ENCODE measurements at regions not wholly inside any gene's neighbourhood (a gene's known extent, or its start where the extent isn't known, plus 50 kb on each side); places are given as distances from the start of the nearest gene placed in this dataset.
"Not testable (repeated sequence)": the region's sequence is repeated elsewhere in the genome, so short reads cannot be mapped to it uniquely, and the experiment has no call there.

DNA sequence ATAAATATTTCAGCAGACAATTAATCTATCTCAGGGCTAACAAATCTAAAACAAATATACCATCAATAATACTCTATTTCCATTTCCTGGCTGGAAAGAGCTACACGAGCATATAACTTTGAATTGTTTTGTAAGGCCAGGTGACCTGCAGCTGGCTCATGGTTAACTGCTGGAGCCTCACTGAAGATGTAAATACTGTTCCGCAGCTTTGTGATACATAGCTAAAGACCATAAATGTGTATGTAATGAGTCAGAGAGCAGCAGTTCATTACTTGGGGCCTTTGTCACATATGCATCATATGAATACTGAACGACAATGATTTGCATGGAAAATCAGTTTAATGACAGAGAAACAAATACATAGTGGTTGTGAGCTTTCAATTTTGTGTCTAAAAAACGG, 109.4 kb upstream of the CCN2 start:
- ATAC-seq: no peak

DNA sequence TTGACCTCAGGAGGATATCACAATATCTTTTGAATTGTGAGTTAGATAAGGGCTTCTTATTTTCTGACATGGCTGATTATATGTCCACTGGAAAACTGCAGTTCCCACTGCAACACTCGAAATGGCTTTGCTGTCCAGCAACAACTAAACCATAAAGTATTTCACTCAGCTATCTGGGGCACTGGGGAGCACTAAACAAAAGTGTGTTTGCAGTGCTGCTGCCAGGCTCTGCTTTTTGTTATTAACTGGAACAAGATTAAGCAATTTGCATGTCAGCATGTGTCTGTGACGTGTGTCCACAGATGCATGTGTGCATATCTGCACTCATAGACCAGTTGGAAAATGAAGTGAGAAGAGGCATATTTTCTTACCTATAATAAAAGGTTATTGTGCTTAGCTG, 107.8 kb upstream of the CCN2 start:
- ATAC-seq (no peak), DNase-seq (ENCODE audit: low spot score) (no peak)

More for the DNA sequence above, 109.4 kb upstream of the CCN2 start:
- no peak for DNase-seq (ENCODE audit: low spot score)

DNA sequence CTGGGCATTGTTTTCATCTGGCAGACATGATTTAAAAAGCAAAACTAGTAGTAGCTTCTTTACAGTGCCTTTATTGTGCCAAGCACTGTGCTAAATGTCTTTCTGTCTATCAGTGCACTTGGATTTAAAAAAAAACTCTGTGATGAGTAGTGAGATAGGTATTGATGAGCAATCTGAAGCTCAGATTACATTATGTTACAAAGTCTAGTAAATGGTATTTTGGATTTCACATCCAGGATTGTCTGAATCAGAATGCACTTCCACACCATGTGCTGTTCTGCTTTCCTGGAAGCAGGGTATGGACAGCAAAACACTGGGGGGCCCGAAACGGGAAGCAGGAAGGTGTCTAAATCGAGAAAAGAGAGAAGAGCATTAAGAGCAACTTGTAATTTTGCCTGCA, 103.4 kb upstream of the CCN2 start:
- ATAC-seq: no peak

DNA sequence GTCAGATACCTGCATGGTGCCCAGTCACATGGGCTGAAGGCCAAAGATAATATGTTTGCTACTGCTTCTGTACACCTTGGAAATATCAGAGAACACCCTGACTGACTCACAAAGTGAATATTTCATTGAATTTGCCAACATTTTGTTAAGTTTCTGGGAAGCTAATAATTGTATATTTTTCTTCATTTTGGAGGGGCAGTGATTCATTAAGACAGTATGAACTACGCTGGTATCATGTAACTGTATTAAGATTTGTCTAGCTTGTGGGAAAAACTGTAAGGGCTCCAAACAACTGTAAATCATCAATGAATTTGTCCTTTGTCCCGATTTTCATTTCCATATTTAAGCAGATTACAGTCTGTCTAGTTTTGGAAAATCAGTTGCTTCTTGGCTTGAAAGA, 102.3 kb upstream of the CCN2 start:
- DNase-seq (ENCODE audit: low spot score): no peak
- no peak for ATAC-seq

More for the DNA sequence above, 103.4 kb upstream of the CCN2 start:
- no peak for DNase-seq (ENCODE audit: low spot score)

DNA sequence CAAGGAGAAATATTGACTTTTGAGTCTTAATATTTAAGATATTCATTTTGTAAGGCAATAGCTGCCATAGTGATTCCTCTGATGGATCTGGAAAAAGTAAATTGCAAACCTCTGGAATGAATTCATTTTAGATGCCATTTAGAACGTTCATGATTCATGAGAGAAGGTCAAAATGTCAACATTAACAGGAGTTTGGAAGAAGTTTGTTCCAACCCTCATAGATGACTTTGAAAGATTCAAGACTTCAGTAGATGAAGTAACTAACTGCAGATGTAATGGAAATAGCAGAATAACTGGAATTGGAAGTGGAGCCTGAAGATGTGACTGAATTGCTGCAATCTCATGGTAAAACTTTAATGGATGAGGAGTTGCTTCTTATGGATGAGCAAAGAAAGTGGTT, 100.9 kb upstream of the CCN2 start:
- no peak for ATAC-seq
- DNase-seq (ENCODE audit: low spot score): no peak

DNA sequence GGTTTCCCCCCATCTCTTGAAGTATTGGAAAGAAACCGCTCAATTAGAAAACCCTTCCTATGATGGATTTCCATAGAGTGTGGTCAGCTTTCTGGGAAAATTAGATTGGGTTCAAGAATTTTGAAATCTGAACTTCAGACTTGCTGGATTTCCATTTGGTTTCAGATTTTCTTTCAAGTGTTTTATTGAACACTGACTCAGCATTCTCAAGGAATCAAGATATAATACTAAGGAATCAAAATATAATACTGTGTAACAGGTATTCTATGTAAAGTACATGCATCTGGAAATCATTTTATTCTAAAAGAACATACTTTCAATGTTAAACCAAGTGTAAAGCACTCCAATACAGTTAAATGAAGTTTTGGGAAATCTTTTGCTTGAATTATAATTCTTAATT, 94.7 kb upstream of the CCN2 start:
- DNase-seq (ENCODE audit: low spot score): no peak
- no peak for ATAC-seq

DNA sequence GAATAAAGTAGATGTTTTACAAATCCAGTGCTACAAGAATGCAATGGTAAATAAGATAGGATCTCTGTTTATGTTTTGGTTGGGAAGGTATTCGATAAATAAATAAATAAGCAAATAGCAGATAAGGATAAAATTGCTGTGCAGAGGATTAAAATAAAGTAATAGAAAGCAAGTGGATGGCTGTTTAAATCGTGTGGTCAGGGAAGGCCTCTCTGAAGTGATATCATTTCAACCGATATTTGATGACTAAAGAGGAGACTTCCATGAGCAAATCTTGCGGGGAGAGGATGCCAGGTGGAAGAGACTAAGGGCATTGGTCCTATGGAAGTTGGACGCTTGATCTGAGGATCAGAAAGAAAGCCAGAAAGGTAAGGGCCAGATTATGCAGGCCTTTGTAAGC, 92.0 kb upstream of the CCN2 start:
- no peak for ATAC-seq

DNA sequence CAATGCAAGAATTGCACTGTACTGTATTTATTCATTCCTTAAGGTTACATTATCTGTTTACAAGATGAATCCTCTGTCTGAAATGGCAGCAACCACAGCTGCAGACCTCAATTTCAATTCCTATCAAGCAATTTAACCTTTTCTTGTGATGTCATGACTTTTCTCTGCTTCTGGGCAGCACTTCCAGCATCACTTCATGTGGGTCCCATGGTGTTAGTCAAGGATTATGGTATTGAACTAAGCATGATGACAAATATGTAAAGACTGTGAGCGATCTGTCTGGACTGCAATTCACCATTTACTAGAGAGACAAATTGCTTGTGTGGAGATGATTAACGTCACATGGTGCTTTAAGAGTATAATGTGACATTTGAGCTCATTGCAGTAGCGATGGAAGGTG, 90.5 kb upstream of the CCN2 start:
- no peak for ATAC-seq

More for the DNA sequence above, 92.0 kb upstream of the CCN2 start:
- DNase-seq (ENCODE audit: low spot score): no peak

DNA sequence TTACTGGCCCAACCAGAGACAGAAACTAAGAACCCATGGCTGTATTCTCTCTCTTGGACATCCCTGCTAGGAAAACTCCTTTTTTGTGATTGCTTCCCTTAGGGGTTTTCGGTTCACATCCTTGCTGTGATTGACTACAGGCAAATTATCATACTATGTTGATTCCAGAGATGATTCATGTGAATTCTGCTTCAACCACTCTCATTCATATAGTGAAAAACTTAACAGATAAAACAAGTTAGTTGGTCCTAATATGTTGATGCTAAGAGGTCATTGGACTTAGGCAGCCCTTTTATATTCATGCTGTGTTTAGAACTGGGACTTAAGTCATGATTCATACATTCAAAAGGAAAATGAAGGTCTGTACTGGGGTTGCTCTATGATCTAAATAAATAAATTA, 76.9 kb upstream of the CCN2 start:
- DNase-seq (ENCODE audit: low spot score) (no peak), ATAC-seq (no peak)

More for the DNA sequence above, 90.5 kb upstream of the CCN2 start:
- DNase-seq (ENCODE audit: low spot score): no peak

DNA sequence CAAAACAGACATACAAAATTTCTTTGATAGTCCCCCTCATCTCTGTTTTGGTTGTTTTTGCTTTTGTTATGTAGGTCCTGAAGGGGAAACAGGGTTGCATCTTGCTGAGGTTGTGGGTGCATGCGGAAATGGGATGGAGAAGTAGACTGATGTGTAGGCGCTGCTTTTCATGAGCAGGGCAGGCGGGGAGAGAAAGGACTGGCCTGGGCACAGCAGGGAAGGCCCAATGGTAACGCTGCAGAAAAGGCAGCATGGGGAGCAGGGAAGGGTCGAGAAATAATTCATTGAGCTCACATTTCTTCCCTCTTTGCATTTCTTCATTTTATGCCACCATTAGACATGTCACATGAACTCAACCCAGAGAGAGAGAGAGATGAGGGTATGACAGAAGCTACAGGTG, 74.3 kb upstream of the CCN2 start:
- ATAC-seq (no peak), DNase-seq (ENCODE audit: low spot score) (no peak)

DNA sequence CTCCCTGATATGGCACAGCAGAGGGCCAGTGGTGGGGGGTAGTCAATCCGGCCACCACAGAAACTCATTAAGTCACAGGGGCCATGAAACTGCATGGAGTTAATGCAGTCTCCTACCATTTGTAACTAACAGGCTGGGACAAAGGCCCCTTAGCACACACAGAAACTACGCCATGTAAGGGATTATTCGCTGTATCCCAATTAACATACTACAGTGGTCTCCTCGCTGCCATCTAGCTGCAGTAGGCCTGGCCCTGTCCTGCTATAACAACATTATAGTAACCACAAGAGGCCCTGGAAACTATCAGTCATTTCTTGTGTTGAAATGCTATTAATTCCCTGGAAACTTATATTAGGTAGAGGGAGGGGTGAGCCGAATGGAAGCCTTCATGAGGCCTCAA, 72.3 kb upstream of the CCN2 start:
- ATAC-seq: peak; percentile 62
- no peak for DNase-seq (ENCODE audit: low spot score)

DNA sequence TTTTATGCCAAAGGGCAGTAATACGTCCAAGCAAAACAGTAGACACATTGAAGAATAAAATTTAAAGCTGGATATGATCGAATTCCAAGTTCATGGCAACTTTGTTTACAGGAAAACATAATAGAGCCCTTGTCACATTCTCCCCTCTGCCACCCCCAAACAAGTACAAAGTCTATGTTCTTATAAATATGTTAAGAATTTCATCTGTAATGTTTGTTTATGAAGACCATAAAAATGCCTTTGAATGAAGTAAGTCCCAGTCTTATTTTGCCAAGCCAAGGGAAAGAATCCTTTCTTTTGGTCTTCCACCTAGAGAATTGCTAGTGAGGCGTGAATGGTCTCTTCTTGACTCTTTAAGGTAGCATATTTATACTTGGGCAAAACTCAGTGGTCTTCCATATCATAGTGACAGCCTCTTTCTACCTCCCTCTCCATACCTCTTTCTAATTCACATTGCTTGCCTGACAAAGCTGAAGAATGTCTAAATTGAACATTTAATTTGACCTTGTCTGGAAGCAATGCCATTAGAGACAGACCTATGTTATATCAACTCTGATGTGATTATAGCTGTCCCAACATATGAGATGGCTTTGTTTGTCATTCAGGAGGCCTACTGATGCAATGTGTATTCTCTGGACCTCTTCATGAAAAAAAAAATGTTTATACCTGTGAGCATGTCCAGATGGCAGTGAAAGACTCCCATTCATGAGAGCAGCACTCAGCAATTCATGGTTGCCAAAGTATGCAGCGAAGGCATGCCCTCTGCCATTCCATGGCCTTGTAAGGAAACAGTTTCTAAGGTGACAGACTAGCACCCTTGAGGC, 70.6 kb upstream of the CCN2 start:
- ATAC-seq: no peak
- no peak for DNase-seq (ENCODE audit: low spot score)

DNA sequence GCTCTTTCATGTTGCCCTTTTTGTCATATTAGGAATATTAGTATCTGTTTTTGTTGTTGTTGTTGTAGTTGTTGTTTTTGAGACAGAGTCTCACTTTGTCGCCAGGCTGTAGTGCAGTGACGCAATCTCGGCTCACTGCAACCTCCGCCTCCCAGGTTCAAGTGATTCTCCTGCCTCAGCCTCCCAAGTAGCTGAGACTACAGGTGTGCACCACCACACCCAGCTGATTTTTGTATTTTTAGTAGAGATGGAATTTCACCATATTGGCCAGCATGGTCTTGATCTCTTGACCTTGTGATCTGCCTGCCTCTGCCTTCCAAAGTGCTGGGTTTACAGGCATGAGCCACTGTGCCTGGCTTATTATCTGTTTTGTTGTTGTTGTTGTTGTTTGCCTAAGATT, 69.7 kb upstream of the CCN2 start:
- not testable (repeated sequence) for ATAC-seq; DNase-seq (ENCODE audit: low spot score)

DNA sequence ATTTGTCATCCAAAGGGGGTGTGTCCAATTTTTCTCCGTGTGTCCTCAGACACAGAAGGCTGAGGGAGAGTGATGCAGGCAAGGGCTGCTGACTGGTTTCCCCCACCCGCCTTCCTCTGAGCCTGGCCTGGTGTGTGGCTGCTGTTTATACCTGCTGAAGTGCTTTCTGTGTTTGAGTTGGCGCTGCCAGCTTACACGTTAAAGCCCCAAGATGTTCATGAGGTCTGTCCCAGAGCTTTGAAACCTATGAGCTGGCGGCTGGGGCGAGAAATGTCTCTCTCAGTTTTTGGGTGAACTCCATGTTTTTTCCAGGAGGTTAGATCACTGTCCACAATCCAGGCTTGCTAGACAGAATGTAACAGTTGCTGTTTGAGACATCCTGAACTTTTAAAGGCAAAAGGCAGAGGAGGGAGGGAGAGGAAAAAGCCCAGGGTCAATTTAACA, 69.0 kb upstream of the CCN2 start:
- ATAC-seq: no peak
- no peak for DNase-seq (ENCODE audit: low spot score)

DNA sequence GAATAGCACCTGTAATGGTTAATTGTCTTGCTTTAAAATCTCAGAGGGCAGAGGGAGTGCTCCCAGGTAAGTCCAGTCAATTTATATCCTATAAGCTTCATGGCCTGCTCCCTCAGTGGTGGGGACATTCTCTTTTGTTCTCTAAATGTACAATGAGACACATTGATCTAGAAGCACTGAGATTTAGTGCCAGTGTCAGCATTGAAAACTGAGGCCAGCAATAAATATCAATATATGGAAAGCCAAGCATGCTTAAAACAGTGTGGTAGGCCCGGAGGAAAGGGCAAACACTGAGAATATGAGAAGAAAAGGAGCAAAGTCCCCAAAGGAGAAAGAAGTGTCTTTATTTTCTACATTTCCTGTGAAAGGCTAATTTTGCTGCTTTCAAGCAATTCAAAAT, 68.4 kb upstream of the CCN2 start:
- ATAC-seq (no peak), DNase-seq (ENCODE audit: low spot score) (no peak)

DNA sequence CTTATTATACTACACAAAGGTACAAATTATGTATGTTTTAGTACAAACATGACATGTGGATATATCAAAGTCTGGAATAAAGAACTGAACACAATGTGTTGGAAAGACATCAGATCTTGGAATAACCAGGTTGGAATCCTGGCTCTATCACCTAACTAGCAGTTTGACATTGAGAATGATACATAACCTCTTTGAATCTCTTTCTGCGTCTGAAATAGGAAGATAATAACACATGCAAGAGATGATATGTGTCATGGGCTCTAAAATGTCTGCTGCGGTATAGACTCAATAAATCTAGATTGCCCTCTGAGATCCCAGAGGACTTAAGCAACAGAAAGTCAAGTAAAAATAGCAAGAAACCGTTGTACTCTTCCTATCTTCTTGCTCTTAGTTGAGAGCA, 66.8 kb upstream of the CCN2 start:
- DNase-seq (ENCODE audit: low spot score) (no peak), ATAC-seq (no peak)

DNA sequence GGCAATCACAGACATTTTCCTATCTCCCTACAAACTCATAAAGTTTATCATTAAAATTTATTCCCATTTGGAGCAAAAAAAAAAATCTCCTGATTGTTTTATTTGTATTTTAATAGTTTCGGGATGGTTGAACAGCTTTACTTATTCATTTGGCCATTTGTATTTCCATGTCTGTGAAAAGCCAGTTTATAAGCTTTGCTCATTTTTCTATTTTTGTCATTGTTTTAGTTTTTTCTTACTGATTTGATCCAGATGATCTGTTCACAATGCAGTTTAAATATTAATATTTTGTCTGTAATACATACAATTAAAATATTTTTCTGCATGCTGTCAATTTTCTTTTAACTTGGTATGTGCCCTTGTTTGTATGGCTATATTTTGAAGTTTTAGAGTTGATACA, 65.2 kb upstream of the CCN2 start:
- ATAC-seq (no peak), DNase-seq (ENCODE audit: low spot score) (no peak)

DNA sequence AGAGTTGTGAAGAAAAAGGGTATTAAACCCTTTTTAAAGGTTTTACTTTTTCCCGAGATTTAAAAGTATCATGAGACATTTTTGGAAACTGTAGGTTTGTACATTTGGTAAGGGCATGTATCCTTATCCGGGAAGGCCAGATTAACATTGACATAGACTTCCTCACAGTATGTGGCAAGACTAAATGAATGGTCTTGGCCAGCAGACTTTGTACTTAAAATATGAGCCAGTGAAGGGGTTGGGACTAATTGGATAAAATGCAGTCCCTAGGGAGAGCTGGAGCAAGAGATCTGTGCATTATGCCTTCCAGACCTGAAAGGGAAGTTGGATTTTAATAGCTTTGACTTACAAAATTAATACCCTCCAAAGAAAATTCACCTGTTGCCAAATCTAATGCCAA, 60.4 kb upstream of the CCN2 start:
- DNase-seq (ENCODE audit: low spot score) (no peak), ATAC-seq (peak; percentile 78)

DNA sequence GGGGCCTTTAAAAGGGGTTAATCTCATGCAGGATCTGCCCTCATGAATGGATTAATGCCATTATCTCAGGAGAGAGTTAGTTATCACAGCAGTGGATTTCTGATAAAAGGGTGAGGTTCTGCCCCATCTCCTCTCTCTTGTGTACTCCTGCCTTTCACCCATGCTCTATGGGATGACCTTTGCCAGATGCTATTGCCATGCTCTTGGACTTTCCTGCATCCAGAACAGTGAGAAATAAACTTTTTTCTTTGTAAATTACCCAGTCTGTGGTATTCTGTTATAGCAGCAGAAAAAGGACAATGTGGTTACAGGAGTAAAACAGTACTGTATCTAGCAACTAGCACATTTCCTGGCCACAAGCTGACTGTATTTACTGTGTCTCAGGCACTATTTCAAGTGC, 58.0 kb upstream of the CCN2 start:
- ATAC-seq: no peak
- no peak for DNase-seq (ENCODE audit: low spot score)

DNA sequence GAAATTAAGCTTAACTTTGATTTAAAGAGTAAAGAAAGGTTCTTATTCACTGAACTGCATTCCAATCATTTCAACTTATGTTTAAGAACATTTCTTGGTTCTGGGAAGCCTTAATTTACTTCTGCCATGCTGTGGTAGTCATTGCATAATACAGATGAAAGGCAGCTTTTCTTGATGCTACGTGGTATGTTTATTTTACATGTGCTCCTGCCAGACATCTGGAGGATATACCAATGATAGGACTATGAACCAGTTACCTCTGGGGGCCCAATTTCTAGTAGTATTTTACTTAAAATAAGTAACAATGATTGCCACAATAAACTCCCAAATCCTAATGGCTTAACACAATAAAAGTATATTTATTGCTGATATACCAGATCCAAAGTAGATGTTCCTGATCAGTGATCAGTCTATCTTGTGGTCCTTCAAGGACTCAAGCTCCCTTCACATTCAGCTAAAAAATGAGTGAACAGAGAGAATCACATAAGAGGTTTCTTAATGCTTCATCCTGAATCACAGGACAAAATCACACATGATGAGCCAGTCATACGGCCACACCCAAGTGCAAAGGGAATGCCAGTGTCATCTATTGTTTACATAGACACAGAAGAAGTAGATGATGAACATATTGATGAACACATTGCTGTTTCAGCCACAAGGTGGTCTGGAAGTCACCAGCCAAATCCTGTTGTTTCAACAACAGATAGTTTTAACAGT, 56.5 kb upstream of the CCN2 start:
- DNase-seq (ENCODE audit: low spot score) (no peak), ATAC-seq (no peak)

DNA sequence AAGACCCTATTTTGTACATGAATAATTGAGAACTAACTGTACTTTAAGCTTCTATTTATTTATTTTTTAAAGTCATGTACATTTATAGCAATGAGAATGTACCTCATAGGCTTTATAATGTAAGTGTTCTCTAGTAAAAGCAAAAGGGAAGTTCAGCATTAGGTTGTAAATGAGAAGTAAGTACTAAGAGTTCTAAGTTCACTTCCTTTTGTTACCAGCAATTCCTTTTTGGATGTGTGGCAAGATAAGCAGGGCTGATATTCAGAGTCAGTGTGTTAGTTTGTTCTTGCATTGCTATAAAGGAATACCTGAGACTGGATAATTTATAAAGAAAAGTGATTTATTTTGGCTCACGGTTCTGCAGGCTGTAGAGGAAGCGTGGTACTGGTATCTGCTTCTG, 54.0 kb upstream of the CCN2 start:
- DNase-seq (ENCODE audit: low spot score): no peak
- ATAC-seq: no peak

DNA sequence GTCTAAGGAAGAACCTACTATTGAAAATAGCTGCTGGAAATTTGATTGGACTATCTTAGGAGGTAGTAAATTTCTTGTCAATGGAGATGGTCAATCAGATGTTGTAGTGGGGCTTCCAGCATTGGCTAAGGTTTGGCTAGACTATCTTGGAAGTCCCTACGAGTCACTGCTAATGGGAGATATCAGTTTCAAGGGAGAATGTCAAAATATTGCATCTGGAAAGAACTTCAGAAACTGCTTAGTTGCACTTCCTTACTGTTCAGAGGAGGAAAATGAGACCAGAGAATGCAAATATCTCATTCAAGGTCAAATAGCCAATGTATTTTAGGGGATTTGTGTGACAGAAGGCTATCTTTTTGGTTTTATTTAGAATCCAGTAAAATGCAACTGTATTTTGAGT, 53.5 kb upstream of the CCN2 start:
- ATAC-seq (no peak), DNase-seq (ENCODE audit: low spot score) (no peak)
